ENCODE measurements at regions not wholly inside any gene's neighbourhood (a gene's known extent, or its start where the extent isn't known, plus 50 kb on each side); places are given as distances from the start of the nearest gene placed in this dataset.
A peak's percentile ranks its signal among the peaks of the same experiment; 100 is the strongest.
"Not testable (repeated sequence)": the region's sequence is repeated elsewhere in the genome, so short reads cannot be mapped to it uniquely, and the experiment has no call there.

DNA sequence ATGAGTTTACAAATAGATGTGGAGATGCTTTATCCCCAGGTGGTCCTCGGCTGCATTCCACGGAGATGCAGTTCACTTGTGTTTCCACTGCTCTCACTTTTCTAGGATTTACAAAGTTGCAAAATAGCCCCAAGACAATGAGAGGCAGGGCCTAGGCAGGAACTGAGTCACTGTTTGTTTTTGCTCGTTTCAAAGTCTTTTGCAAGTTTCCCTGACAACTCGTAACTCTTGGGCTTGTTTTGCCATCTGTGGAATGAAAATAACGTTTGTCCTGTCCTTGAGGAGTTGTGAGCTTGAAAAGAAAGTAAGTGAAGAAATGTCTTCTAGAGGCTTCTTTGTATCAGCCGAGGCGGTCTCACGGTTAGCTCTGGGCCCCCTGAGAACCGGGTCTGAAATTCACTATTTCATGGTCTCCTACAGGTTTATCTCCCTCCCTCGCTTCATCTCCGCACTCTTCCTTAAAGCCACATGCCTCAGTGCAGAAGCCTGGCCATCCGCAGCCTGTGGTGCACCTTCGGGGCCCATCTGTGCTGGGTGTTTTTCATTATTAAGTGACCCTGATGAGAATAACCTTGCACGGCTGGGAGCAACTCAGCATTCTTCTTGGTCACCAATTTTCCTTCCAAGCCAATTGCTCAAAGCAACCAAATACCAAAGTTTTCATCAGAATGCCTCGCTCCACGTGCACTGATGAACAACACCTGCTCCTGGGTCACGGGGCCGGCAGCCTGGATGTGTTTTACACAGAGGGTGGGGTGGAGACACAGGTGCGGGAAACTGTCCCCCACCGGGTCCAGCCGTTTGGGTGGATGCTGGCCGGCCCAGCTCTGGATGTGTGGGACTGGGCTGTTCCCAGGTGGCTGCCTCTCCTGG lies 172.4 kb downstream of the LAT start:
- not testable (repeated sequence) for DNase-seq

DNA sequence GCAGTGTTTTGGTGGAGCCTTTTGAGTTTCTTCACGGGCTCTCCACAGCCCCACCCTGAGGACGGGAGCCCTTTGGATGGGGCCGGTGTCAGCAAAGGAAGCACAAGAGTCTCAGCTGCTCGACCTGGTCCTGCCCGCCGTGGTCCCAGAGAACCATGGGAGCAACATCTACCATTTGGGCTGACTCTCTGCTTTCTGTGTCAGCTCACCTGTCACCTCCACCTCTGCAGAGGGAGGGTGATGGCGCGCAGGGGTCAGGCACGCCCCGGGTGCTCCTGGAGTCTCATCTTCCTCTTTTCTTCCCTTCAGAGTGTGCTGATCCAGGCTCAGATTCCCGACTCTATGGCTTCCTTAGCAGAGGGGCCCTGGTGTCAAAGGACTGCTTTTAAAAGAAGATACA lies 171.7 kb downstream of the LAT start:
- DNase-seq = no peak

DNA sequence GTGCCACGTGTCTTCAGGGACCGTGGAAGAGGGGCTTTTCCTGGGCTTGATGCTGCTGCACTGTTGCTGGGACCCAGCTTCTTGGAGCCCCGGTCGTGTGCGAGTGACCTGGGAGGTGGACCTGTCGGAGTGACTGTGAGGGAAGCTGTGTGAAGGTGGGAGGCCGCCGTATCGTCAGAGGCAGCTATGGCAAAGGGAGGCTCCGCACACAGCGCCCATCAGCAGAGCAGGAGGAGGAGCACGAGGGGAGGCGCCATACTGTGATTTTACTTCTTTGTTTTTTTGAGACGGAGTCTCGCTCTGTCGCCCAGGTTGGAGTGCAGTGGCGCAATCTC lies 171.0 kb downstream of the LAT start:
- DNase-seq = not testable (repeated sequence)

DNA sequence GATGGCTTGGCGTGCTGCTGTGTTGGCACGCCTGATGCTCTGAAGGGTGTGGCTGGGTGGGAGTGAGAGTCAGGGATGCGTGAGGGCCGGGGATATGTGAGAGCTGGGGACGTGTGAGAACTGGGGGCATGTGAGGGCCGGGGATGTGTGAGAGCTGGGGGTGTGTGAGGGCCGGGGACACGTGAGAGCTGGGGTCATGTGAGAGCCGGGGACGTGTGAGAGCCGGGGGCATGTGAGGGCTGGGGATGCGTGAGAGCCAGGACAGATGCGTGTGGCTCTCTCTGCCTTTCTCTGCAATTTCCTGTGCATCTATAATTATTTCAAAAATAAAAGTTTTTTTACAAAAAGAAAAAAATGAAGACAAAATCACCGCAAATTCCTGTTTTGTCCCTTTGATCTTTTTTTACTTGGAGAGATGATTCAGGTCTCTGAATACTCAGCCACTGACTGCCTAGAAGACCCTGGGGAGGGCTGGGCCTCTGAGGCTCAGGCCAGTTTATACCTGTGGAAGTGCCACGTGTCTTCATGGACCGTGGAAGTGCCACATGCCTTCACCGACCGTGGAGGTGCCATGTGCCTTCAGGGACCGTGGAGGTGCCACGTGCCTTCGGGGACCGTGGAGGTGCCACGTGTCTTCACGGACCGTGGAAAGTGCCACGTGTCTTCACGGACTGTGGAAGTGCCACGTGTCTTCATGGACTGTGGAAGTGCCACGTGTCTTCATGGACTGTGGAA lies 170.4 kb downstream of the LAT start:
- DNase-seq = not testable (repeated sequence)

DNA sequence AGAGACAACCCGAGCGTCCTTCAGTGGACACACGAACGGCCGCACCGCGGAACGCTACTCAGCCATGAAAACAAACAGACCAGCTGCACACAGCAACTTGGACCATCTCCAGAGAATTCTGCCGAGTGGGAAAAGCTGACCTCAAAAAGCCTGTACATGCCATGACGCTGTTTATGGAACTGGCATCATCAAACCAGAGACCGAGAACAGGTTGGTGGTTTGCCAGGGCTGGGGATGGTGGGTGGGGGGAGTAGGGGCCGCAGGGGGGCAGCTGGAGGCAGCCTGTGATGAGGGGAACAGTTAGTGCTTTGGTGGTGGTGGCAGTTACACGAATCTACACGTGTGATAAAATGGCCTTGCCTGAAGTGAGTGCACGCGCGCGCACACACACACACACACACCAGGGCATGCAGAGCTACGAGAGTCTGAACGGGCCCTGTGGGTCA lies 169.8 kb downstream of the LAT start:
- no peak for DNase-seq

DNA sequence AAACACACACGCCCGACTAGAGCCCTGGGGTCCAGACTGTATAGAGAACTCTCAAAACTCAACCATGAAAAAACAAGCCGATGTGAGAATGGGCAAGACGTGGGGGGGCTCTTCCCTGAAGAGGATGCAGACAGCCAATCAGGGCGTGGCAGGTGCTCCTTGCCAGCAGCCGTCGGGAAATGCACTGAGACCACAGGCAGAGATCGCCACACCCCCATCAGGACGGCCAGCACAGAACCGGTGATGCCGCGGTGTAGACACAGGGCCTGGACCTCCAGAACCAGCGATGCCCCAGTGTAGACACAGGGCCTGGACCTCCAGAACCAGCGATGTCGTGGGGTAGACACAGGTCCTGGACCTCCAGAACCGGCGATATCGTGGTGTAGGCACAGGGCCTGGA lies 169.2 kb downstream of the LAT start:
- DNase-seq = no peak

DNA sequence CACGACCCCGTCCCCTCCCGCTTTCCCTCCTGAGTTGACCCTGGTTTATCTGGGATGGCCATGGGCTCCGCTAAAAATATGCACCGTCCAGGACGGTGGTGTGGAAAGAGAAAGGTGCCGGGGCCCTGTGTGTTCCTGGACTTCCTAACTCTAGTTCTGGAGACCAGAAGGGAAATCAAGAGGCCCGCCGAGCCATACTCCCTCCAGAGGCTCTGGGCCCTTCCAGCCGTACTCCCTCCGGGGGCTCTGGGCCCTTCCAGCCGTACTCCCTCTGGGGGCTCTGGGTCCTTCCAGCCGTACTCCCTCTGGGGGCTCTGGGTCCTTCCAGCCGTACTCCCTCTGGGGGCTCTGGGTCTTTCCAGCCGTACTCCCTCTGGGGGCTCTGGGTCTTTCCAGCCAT lies 168.5 kb downstream of the LAT start:
- not testable (repeated sequence) for DNase-seq

DNA sequence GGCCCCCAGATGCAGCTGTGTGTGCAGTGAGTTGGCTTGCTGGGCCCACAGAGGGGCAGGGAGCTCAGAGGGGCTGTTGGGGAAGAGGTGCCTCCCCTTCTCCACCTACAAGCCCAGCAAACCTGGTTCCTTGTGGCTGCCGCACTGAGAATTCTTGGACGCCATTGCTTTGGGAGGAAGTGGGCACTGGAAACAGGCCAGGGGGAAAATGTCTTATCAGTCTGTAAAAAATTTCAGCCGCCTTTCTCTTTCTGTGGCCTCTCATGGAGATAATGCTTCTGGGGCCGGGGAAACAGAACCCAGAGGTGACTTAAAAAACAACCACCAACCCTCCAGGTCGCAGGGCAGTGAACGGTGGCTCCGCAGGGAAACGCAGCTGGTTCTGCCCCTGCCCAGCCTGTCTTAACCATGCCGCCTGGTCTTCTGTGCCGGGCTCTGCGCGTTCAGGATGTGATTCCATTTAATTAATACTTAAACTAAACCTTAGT lies 167.7 kb downstream of the LAT start:
- DNase-seq = not testable (repeated sequence)

DNA sequence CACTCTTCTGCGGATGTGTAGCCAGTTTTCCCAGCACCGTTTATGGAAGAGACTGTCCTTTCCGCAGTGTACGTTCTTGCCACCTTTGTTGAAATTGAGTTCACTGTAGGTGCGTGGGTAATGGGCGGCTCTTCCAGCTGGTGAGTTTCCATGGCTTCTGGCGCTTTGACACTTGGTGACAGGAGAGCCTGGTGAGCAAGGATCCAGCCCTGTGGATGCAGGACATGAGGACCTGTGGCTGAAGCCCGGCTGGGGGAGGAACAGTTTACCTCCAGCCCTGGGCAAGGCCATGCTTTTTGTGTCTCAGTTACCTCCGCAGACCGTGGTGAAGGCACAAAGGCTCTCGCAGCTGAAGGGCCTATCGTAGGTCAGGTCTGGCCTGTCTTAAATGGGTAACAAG lies 166.5 kb downstream of the LAT start:
- DNase-seq = no peak

DNA sequence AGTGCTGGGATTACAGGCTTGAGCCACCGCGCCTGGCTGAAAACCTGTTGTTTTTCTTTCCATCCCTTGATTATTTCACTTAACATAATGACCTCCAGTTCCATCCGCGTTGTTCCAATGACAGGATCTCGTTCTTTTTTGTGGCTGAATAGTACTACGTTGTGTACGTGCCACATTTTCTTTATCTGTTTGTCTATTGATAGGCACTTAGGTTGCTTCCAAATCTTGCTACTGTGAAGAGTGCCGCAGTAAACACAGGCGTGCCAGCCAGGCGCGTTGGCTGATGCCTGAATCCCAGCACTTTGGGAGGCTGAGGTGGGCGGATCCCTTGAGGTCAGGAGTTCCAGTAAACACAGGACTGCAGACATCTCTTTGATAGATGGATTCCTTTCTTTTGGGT lies 165.1 kb downstream of the LAT start:
- not testable (repeated sequence) for DNase-seq

DNA sequence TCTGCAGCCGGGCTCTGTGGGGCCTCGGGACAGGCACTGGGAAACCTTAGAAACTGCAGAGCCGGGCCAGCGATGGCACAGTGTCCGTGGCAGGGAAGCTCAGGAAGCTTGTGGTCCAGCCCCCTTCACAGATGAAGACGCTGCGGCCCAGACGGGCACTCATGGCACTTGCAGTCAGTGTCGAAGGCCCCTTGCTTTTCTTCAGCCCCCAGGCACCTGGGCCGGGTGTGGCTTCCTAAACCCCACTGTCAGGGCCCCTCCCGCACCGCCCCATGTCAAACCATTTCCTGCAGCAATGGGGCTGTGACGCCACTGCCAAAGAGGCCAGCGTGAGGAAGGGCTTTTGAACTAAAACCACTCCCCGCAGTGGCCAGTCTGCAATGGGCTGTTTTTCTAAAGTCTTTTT lies 164.0 kb downstream of the LAT start:
- peak; percentile 67 for DNase-seq

DNA sequence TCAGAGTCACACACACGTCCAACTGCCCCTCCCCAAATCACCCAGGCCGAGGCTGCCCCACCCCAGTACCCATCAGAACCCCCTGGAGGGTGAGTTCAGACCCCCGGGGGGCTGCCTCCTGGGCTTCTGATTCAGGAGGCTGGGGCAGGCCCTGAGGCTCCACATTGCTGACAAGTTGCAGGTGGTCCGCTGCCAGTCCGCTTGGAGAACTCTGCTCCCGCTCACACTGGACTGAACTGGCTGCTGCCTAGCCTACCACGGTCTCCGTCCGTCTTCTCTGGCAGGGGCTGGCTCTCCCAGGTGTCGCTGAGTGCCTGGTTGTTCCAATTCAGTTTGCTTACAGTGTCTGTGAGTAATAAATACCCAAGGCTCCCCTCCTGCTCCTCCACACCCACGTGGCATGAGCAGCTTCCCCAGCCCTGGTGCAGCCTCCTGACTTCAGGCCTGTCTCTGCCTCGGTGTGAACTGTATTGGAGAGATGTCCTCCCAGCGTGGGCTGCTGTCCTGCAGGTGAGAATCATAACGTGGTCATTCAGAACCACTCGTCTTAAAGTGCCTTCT lies 163.4 kb downstream of the LAT start:
- DNase-seq = no peak

DNA sequence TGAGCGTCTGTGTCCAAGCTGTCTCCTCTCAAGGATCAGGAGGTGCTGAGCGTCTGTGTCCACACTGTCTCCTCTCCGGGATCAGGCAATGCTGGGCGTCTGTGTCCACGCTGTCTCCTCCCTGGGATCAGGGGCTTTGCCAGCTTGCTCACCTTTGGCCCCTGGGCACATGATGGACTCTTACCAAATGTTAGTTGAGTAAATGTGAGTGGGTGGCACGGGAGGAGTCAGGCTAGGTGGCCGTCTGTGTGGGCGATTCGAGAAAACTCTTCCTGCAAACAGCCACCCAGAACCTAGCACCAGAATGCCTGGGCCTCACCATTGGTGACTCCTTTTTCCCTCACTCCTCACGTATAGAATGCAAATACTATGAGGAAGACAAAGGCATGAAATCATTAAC lies 162.9 kb downstream of the LAT start:
- DNase-seq = not testable (repeated sequence)

DNA sequence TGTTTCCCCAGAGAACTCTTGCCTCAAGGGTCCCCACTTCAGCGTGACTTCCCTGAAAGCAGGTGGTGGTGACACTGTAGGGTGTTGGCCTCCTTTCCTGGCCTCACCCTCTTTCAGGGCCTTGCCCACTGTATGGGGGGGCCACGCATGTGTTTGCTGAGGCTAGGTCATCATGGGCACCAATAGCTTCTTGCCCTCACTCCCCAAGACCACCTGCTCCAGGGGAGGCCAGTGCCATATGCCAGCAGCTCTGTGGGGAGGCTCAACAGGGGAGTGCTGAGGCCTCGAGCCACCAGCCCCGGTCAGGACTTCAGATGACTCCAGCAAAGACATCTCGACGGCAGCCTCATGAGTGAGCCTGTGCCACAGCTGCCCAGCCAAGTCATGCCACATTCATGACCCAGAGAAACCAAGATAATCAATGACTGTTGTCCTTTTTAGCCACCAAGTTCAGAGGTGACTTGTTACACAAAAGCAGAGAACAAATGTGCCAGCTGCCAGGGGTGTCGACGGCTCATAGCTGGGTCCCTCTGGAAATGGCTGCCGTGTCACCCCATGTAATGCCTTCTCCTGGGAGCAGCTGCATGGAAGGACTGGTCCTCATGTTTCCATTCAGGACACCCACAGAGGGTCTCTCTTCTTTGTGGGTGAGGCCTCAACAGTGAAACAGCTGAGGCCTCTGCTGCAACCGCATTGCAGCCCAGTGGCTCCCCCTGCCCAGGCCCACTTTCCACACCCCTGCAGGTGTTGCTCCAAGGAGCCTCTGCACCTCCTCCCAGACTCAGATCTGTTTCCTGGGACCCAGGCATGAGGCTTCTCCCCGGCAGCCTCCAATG lies 162.2 kb downstream of the LAT start:
- not testable (repeated sequence) for DNase-seq

DNA sequence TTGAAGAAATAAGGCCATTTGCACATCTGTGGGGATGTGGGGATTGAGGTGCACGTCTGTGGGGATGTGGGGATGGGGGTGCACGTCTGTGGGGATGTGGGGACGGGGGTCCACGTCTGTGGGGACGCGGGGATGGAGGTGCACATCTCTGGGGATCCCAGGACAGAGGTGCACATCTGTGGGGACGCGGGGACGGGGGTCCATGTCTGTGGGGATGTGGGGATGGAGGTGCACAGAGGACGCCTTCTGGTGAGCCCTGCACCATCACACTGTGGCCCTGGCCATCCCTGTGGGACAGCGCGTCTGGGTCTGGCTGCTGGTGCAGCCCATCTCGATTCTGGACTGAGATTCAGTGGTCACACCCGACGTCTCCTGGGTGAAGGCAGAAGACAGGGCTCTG lies 161.4 kb downstream of the LAT start:
- DNase-seq = no peak

DNA sequence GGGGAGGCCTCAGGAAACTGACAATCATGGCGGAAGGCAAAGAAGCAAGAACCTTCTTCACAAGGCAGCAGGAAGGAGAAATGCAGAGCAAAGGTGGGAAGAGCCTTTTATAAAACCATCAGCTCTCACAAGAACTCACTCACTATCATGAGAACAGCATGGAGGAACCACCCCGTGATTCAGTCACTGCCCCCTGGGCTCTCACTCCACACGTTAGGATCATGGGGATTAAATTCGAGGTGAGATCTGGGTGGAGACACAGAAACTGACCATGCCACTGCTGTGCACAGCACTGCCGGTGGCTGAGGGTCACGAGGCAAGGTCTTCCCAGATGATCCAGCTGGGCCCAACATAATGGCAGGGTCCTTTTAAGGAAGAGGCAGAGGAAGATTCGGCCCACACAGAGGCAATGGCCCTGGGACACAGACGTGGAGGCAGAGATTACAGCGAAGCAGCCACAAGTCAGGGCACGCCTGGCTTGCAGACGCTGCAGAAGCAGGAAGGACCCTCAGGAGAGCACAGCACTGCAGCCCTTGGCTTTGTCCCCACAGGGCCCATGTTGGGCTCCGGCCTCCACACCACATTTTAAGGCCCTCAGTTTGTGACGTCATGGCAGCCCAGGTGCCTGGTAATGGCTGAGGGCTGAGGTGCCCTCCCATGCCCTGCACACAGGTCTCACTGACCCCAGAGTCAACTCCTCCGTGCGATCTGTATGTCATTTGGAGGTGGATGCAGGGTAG lies 160.8 kb downstream of the LAT start:
- DNase-seq = not testable (repeated sequence)

DNA sequence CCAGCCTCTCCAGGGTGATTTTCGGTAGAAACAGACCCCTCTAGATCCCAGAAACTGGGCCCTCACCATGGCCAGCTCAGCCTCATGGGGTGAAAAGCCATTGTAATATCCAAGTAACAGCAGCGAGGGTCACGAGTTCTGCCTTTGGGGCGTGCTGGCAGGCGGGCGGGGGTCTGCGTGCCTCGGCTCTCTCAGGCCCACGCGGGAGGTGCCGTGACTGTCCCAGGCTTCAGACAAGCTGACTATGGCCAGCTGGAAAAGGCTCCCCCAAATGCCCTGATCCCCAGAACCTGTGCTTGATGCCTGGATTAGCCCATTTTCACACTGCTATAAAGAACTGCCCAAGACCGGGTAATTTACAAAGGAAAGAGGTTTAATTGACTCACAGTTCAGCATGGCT lies 160.2 kb downstream of the LAT start:
- not testable (repeated sequence) for DNase-seq

DNA sequence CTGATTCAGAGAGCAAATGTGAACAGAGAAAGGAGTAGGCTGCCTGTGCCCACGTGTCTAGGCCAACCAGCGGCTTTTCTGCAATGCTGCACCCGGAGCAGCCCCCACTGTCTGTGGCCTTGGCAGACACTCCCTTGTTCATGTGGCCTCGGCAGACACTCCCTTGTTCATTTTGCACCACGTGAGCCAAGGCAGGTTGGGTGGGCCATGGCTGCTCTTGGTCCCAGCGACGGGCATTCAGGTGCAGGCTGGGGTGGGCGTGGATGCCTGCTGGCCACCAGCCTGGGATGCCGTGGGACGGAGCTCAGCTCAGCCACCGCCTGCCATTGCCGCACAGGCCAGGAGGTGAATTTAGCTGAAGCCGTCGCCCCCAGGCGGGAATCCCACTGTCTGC lies 159.8 kb downstream of the LAT start:
- DNase-seq = not testable (repeated sequence)

DNA sequence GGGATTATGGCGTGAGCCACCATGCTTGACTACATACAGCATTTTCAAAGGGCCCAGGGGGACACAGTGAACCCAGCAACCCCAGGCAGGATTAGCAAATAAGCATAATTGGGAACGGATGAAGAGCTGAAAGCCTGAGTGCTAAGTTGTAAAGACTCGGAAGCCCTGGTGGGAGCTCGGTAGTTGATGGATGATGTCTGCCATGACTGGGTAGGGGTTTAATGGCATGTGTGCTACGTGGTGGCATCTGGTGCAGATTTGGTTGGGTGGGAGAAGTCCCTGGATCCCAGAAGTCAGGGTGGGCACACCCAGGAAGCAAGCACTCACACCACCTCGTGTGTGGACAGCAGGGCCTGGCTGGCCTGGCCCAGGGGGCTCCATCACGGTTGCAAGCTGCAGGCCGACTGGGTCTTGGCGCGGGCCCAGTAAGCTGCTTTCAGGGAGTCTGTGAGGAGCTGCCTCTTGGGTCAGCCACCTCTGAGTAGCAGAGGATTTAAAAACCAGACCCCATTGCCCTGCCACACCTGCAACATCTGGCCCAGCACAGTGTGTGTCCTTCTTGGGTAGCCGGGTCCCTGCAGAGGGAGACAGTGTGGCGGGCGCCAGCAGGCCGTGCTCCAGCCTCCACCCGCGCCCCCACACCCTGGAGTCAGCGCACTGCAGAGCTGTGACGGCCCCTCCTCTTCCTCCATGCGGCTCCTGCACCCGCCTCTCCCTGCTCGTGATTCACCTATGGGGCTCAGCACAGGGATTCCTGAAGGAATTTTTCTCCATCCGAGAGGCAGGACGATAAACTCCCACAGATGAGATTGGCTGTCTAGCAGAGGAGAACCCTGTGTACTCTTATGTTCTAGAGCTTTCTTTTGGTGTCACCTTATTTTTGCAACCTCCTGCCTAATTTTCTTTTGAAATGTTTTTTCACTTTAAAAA lies 159.2 kb downstream of the LAT start:
- not testable (repeated sequence) for DNase-seq

DNA sequence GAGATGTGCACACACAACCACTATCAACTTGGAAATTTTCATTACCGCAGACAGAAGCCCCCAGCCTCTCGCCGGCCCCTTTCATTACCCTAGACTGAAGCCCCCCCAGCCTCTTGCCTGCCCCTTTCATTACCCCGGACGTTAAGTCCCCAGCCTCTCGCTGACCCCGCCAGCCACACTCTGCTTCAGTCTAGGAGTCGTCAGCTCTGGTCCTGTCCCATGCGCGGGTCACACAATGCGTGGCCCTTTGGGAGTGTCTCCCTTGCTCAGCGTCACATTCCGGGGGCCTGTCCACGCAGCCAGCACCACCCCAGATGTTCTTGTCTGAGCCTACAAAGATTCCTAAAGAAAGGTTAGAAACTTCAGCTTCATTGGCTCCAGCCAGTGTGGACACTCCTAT lies 157.7 kb downstream of the LAT start:
- not testable (repeated sequence) for DNase-seq

All from activated CD4-positive, CD25-positive, alpha-beta regulatory T cell treated with anti-CD3 and anti-CD28 coated beads, Interleukin-2, amount 50 U/mL, for 72 hours (primary cell).